ENCODE measurements at regions not wholly inside any gene's neighbourhood (a gene's known extent, or its start where the extent isn't known, plus 50 kb on each side); places are given as distances from the start of the nearest gene placed in this dataset.

GRCh38 chr2:16117791-16118610 lies 177.7 kb downstream of the MYCN start:
- TF ChIP-seq CTCF (IDR thresholded peaks at IDR 0.05) = no peak
- no peak for TF ChIP-seq POLR2A (IDR thresholded peaks at IDR 0.05)
